ENCODE measurements at regions not wholly inside any gene's neighbourhood (a gene's known extent, or its start where the extent isn't known, plus 50 kb on each side); places are given as distances from the start of the nearest gene placed in this dataset.

DNA sequence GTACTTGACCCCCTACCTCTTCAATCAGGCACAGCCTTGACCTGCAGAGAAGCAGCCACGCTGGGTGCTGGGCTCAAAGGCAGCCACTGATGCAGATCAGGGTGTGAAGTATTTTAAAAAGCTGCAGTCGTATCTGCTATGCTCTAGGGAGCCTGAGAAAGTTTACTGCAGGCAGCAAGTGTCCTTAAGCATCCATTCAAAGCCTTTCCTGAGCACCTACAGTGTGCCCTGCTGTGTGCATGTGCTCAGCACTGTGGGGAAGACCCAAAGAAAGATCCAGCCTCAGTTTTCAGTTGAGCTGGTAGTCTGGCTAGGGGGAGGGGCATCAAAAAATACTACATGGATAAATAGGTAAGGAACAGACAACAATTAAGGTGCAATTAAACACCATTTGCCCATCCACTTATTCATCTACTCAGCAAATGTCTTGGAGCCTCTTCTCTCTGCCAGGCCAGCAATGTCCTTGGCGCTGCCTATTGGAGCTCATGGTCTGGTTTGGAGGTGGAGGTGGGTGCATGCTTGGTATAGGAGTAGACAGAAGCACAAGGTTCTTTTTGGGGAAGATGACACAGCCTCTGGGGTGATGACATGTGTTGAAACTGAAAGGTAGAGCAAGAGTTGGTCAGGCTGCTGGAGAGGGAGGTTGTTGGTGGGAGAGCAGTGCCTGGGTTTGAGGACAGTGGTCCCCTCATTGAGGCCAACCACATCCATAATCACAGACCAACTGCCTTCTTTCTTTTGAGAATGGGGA lies 85.9 kb upstream of the PRR23C start:
- Histone ChIP-seq H2AFZ (no peak overlapping the region), H3K9me3 (ENCODE audit: insufficient read depth, low read depth) (no peaks in the 10 kb centered on the region), H3K27ac (no peak overlapping the region), H3K79me2 (ENCODE audit: low read depth) (no peaks in the 10 kb centered on the region), H3F3A (ENCODE audit: insufficient read depth, low read depth) (no peaks in the 10 kb centered on the region), H3K36me3 (ENCODE audit: low read depth) (no peaks in the 10 kb centered on the region), H3K4me3 (no peak overlapping the region), H3K27me3 (ENCODE audit: insufficient read depth, low read depth) (no peaks in the 10 kb centered on the region), H3K4me1 (replicated peaks; ENCODE audit: insufficient read depth) (no peaks in the 10 kb centered on the region), H3K9me2 (ENCODE audit: insufficient read depth) (no peaks in the 10 kb centered on the region), H4K20me1 (ENCODE audit: insufficient read depth) (no peaks in the 10 kb centered on the region), H3K4me2 (no peak overlapping the region)
- BruUV-seq (replicated peaks), result no TSS peak
- no peak for DNase-seq
- no peak for TF ChIP-seq EZH2 (IDR thresholded peaks at IDR 0.05; ENCODE audit: low read depth)
- TF ChIP-seq, protein P1, sequence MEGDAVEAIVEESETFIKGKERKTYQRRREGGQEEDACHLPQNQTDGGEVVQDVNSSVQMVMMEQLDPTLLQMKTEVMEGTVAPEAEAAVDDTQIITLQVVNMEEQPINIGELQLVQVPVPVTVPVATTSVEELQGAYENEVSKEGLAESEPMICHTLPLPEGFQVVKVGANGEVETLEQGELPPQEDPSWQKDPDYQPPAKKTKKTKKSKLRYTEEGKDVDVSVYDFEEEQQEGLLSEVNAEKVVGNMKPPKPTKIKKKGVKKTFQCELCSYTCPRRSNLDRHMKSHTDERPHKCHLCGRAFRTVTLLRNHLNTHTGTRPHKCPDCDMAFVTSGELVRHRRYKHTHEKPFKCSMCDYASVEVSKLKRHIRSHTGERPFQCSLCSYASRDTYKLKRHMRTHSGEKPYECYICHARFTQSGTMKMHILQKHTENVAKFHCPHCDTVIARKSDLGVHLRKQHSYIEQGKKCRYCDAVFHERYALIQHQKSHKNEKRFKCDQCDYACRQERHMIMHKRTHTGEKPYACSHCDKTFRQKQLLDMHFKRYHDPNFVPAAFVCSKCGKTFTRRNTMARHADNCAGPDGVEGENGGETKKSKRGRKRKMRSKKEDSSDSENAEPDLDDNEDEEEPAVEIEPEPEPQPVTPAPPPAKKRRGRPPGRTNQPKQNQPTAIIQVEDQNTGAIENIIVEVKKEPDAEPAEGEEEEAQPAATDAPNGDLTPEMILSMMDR (conservative IDR thresholded peaks at IDR 0.05), result no peak
- ChIA-PET CTCF (no interaction called here), POLR2A (ENCODE audit: unreplicated experiment) (no interaction called here)
- intact Hi-C loops (cut with micrococcal nuclease; ENCODE audit: unreplicated experiment), result no loop called here

DNA sequence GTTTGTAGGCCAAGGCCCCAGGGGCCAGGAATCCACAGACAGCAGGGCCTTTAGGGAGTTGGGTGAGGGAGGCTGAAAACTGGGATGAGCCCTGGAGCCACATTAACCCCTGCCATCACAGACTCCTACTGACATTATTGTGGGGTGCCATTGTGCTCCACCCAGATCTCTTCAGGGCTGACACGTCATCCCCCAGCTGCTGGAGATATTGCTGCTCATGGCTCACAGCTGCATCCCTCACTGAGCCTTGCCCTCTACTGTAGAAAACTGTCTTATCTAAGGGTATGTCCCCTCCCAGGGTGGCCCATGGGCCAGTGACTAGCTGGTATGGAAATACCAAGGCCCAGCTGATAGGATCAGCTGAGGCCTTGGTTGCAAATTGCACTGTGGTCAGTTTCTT lies 87.3 kb upstream of the PRR23C start:
- ChIA-PET CTCF (no interaction called here), POLR2A (ENCODE audit: unreplicated experiment) (no interaction called here)
- Histone ChIP-seq H3F3A (ENCODE audit: insufficient read depth, low read depth) (no peaks in the 10 kb centered on the region), H3K4me1 (replicated peaks; ENCODE audit: insufficient read depth) (no peaks in the 10 kb centered on the region), H3K27me3 (ENCODE audit: insufficient read depth, low read depth) (no peaks in the 10 kb centered on the region), H3K9me3 (ENCODE audit: insufficient read depth, low read depth) (no peaks in the 10 kb centered on the region), H3K4me2 (no peak overlapping the region), H3K4me3 (no peak overlapping the region), H2AFZ (no peak overlapping the region), H3K9me2 (ENCODE audit: insufficient read depth) (no peaks in the 10 kb centered on the region), H4K20me1 (ENCODE audit: insufficient read depth) (no peaks in the 10 kb centered on the region), H3K27ac (no peak overlapping the region), H3K36me3 (ENCODE audit: low read depth) (no peaks in the 10 kb centered on the region), H3K79me2 (ENCODE audit: low read depth) (no peaks in the 10 kb centered on the region)
- TF ChIP-seq EZH2 (IDR thresholded peaks at IDR 0.05; ENCODE audit: low read depth), result no peak
- TF ChIP-seq, protein P1 (conservative IDR thresholded peaks at IDR 0.05), result no peak
- BruUV-seq (replicated peaks), result no TSS peak
- intact Hi-C loops (cut with micrococcal nuclease; ENCODE audit: unreplicated experiment), result no loop called here
- no peak for DNase-seq

DNA sequence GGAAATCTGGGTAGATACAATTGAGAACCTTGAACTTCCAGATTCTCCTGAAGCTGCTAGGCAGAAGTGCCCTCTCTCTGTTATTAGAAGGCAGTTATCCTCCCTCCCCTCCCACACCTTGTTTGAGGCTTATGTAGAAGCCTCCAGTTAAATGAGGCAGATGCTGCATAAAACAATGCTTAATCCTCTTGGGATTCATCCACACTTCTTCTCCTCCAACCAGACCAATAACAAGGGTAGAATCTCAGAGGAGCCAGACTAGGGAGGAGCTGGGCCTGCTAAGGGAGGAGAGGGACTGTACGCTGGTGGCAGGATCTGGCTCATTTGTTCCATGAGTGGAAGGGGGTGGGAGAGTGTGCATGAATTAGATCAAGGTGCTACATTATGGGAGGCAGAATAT lies 88.3 kb upstream of the PRR23C start:
- CTCF ChIA-PET, result no interaction called here

More for the DNA sequence above, 88.3 kb upstream of the PRR23C start:
- H3K4me1 ChIP-seq (replicated peaks; ENCODE audit: insufficient read depth), result no peaks in the 10 kb centered on the region
- no peaks in the 10 kb centered on the region for H3K36me3 ChIP-seq (ENCODE audit: low read depth)
- DNase-seq, result no peak
- TF ChIP-seq, protein P1 (conservative IDR thresholded peaks at IDR 0.05), result no peak
- TF ChIP-seq EZH2 (IDR thresholded peaks at IDR 0.05; ENCODE audit: low read depth), result no peak
- H3K4me3 ChIP-seq, result no peak overlapping the region
- no peaks in the 10 kb centered on the region for H3F3A ChIP-seq (ENCODE audit: insufficient read depth, low read depth)
- no peaks in the 10 kb centered on the region for H3K9me3 ChIP-seq (ENCODE audit: insufficient read depth, low read depth)
- H3K4me2 ChIP-seq, result no peak overlapping the region
- no peak overlapping the region for H3K27ac ChIP-seq
- no TSS peak for BruUV-seq (replicated peaks)
- no peaks in the 10 kb centered on the region for H3K9me2 ChIP-seq (ENCODE audit: insufficient read depth)
- POLR2A ChIA-PET (ENCODE audit: unreplicated experiment), result no interaction called here
- H2AFZ ChIP-seq, result no peak overlapping the region
- H3K79me2 ChIP-seq (ENCODE audit: low read depth), result no peaks in the 10 kb centered on the region
- intact Hi-C loops (cut with micrococcal nuclease; ENCODE audit: unreplicated experiment), result no loop called here
- H3K27me3 ChIP-seq (ENCODE audit: insufficient read depth, low read depth), result no peaks in the 10 kb centered on the region
- H4K20me1 ChIP-seq (ENCODE audit: insufficient read depth), result no peaks in the 10 kb centered on the region

Measured in PC-9 (cell line).